HFF-Myc (cell line): ENCODE measurements at regions not wholly inside any gene's neighbourhood (a gene's known extent, or its start where the extent isn't known, plus 50 kb on each side); places are given as distances from the start of the nearest gene placed in this dataset.
"Not testable (repeated sequence)": the region's sequence is repeated elsewhere in the genome, so short reads cannot be mapped to it uniquely, and the experiment has no call there.

Experiments
- DNase-seq: peaks from one replicate; pipeline ENCODE4 v3.0.0-alpha.2; 2011; ENCODE audit warnings: low read depth; ENCODE audit errors: extremely low read depth
- H3K4me3 ChIP-seq: replicated peaks from 2 replicates; pipeline ENCODE4 v1.5.1; 2011; ENCODE audit warnings: low read depth, mild to moderate bottlenecking, control low read depth, low read length
- TF ChIP-seq, protein P1 (sequence below): IDR thresholded peaks from 2 replicates; pipeline ENCODE4 v1.5.1; 2012; ENCODE audit warnings: mild to moderate bottlenecking, low read depth, low read length, control low read depth; ENCODE audit errors: missing control alignments

DNA sequence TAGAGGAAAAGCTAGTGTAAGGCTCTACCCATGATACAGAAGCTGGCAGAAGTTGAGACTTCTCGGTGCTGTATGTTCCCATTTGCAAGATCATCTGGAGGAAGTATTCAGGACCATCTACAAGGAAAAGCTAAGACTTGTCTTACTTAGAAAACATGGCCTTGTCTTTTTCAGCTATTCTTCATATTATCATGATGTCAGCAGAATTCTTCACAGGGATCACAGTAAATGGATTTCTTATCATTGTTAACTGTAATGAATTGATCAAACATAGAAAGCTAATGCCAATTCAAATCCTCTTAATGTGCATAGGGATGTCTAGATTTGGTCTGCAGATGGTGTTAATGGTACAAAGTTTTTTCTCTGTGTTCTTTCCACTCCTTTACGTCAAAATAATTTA, 79.6 kb upstream of the SCIN start:
- no peak for DNase-seq
- TF ChIP-seq, protein P1, sequence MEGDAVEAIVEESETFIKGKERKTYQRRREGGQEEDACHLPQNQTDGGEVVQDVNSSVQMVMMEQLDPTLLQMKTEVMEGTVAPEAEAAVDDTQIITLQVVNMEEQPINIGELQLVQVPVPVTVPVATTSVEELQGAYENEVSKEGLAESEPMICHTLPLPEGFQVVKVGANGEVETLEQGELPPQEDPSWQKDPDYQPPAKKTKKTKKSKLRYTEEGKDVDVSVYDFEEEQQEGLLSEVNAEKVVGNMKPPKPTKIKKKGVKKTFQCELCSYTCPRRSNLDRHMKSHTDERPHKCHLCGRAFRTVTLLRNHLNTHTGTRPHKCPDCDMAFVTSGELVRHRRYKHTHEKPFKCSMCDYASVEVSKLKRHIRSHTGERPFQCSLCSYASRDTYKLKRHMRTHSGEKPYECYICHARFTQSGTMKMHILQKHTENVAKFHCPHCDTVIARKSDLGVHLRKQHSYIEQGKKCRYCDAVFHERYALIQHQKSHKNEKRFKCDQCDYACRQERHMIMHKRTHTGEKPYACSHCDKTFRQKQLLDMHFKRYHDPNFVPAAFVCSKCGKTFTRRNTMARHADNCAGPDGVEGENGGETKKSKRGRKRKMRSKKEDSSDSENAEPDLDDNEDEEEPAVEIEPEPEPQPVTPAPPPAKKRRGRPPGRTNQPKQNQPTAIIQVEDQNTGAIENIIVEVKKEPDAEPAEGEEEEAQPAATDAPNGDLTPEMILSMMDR = no peak
- no peak overlapping the region for H3K4me3 ChIP-seq

DNA sequence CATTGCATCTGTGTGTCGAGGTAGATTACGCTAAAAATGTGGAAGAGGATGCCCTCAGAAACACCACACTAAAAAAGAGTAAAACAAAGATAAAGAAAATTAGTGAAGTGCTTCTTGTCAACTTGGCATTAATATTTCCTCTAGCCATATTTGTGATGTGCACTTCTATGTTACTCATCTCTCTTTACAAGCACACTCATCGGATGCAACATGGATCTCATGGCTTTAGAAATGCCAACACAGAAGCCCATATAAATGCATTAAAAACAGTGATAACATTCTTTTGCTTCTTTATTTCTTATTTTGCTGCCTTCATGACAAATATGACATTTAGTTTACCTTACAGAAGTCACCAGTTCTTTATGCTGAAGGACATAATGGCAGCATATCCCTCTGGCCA, 79.0 kb upstream of the SCIN start:
- TF ChIP-seq, protein P1 = no peak
- no peak for DNase-seq
- H3K4me3 ChIP-seq = no peak overlapping the region

DNA sequence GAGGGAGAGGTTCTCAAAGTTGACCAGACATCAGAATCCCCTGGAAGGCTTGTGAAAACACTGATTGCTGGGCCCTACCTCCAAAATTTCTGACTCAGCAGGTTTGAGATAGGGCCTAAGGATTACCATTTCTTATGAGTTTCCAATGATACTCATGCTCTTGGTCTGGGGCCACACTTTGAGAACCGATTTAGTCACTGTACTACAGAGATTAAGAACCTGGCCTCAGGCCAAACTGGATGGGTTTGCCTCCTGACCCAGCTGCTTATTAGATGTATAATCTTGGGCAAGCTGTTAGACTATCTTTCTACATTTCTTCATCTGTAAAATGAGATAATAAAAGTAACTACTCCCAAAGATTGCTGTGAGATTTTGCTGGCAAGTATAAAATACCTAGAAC, 77.1 kb upstream of the SCIN start:
- no peak for DNase-seq
- TF ChIP-seq, protein P1 = no peak
- no peak overlapping the region for H3K4me3 ChIP-seq

DNA sequence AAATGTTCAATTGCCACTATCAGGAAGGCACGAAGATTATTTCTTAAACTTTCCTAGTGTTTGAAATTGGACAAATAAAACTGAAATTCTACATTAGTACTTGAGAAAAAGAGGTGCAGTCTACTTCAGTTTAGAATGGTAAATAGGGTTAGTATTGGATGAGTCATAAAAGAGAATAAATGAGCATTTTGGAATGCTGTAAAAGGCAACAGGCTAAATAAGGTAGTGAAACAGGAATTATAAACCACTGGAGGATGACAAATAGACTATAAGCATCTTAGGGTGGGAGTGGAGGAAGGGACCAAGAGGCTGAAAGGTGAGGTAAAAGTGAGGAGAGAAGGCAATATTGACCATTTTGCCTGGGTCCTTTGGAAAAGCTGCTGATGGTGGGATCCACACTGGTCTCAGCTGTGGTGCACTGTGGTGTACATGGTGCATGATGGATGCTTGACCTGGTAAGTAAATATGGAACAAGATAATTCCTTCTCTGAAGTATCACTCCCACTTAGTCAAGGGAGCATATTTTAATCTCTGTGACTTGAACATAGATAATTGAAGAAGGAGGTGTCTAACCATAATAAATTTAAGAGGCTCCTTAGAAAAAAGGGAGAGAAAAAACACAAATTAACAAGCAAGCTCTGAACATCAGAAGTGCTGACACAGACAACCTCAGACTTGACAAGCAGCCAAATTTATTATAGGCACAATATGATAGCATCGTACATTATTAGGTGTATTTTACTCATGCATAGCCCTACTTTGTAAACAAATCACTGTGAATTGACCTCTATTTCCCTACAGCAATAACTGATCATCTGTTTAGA, 76.4 kb upstream of the SCIN start:
- TF ChIP-seq, protein P1 = no peak
- no peak overlapping the region for H3K4me3 ChIP-seq
- no peak for DNase-seq

DNA sequence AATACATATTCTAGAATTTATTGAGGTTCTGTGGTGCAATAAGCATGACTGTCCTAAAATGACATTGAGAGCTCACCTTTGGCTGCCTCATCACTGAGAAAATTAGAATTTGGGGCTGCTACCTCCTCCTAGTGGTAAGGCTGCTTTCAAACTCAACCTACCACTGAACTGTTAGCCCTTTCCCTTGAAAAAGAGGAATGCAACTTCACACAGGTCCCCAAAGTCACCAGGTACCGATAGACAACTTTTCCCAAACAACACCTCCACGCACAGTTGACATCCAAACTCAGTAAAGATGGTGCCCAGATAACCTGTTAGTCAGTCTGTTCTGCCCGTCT, 75.9 kb upstream of the SCIN start:
- no peak overlapping the region for H3K4me3 ChIP-seq
- DNase-seq = no peak
- TF ChIP-seq, protein P1 = no peak

DNA sequence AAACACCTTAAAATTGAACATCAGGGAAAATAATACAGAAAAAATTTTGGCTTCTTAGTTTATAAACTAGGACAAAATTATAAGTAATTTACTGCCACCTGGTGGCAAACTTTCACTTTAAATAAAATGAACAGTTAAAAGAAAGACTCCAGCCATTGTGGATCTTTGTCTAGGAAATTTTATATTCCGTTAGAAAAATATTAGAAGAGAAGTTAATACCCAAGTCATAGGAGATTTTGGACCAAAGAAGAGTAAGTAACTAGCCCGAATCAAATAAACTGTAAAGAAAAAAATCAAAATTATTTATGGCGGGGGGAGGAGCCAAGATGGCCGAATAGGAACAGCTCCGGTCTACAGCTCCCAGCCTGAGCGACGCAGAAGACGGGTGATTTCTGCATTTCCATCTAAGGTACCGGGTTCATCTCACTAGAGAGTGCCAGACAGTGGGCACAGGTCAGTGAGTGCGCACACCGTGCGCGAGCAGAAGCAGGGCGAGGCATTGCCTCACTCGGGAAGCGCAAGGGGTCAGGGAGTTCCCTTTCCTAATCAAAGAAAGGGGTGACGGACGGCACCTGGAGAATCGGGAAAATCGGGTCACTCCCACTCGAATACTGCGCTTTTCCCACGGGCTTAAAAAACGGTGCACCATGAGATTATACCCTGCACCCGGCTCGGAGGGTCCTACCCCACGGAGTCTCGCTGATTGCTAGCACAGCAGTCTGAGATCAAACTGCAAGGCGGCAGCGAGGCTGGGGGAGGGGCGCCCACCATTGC, 73.4 kb upstream of the SCIN start:
- TF ChIP-seq, protein P1 = peak; percentile 3
- H3K4me3 ChIP-seq, DNase-seq: not testable (repeated sequence)

DNA sequence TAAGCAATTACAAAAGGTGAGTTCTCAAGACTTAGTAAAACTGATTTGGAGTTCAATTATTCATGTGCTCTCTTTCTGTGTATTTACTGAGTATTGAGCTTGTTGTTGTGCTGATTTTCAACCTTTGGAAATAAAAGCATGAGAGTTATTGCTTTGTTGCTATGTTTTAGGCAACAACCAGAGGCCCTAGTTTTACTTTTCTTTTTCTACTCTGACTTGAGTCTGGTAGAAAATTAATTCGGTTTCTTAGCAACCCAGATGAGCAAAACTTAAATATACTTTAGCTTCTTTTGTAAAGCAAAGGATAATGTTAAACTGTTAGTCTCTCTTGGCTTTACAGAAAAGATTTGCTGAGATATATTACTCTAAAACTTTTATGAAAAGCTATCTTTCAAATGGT, 66.4 kb upstream of the SCIN start:
- TF ChIP-seq, protein P1 = no peak
- H3K4me3 ChIP-seq = no peak overlapping the region
- no peak for DNase-seq
